ENCODE measurements at regions not wholly inside any gene's neighbourhood (a gene's known extent, or its start where the extent isn't known, plus 50 kb on each side); places are given as distances from the start of the nearest gene placed in this dataset.
"Not testable (repeated sequence)": the region's sequence is repeated elsewhere in the genome, so short reads cannot be mapped to it uniquely, and the experiment has no call there.

GRCh38 chr3:176068750-176069149, 1128.5 kb downstream of the TBL1XR1 start:
- no peak for DNase-seq (ENCODE audit: low read depth)

GRCh38 chr3:176058856-176059255, 1138.4 kb downstream of the TBL1XR1 start:
- DNase-seq (ENCODE audit: low read depth), result no peak

DNA sequence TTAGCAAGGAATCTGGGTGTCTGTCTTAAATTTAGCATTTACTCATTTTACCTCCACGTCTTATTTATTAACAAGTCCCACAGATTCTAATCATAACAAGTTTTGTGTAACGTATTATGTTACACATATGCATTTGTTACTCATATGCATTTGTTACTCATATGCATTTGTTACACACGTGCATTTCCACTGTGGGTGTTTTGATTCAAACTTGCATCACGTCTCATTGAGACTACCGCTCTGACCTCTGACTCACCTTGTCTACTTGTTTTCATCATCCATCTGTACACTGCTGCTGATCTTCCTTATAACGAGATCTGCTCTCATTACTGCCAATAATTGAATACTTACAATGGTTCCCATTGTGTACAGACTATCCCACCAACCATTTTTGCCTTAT, 1141.4 kb downstream of the TBL1XR1 start:
- no peak for DNase-seq (ENCODE audit: low read depth)

GRCh38 chr3:176051766-176052165, 1145.5 kb downstream of the TBL1XR1 start:
- DNase-seq (ENCODE audit: low read depth), result no peak

DNA sequence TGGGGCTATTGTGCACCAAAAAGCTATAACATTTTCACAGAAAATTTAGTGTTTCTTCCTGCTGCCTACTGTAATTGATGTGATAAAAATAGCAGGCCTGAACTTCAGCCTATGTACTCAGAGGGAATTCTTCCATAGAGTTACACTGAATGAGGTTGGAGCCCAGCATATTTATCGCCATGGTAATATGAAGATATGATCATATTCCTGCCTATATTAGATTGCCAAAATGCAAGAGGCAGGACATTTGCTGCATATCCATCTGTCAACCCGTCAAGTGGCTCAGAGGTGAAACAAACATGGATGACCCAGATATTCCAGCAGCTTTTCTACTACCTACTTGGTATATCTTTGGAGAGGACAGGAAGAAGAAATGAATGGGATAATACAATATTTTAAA, 1150.6 kb downstream of the TBL1XR1 start:
- DNase-seq (ENCODE audit: low read depth), result no peak

DNA sequence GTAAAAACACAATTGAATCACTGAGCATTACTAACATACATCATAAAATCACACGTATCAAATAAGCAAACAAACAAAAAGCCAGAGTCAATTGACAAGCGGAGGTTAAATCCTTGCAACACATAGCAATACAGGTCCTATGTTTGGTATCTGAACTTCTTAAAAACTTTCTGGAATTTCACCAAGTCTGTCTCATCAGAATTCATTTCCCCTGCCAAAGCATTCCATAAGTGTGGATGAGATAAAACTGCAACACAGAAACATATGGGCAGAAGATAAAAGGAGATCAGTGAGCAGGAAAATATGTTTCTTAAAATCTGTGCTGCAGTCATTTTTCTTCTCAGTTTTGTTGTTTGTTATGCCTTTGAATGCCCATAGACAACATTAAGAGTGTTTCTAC, 1155.5 kb downstream of the TBL1XR1 start:
- DNase-seq (ENCODE audit: low read depth), result no peak

DNA sequence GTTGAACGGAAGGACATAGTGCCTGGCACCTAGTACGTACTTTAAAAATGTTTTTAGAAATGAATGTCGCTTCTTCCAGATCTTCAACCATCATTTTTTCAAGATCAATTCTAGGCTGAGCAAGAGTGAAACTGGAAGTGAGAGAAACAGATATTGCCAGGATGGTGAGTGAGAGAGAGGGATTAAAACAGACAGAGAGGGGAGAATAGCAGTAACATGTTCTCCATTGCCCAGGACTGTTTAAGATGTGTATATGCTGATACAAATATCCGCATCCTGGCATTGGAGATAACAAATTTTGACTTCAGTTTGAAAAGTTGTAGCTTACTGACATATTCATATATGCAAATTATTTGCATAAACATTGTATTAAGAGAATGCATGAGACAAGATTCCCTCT, 1156.1 kb downstream of the TBL1XR1 start:
- DNase-seq (ENCODE audit: low read depth), result no peak

GRCh38 chr3:176037636-176038035, 1159.6 kb downstream of the TBL1XR1 start:
- no peak for DNase-seq (ENCODE audit: low read depth)

DNA sequence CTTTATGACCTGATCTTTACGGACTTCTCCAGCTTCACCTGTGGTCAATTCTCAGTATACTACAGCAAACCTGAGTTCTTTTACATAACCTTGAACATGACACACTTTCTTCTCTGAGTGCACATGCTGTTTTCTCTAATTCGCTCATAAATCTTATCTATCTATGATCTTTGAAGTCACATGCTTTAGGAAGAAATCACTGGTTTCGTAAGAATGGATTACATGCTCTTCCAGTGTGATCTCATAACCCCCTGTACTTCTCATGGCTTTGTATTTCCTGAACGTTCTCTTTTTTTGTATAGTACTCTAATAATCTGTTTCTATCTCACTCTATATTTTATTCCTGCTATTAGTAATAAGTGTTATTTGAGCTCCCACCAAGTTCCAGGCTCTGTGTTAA, 1165.2 kb downstream of the TBL1XR1 start:
- no peak for DNase-seq (ENCODE audit: low read depth)

GRCh38 chr3:176016203-176016602, 1157.1 kb downstream of the NAALADL2 start:
- not testable (repeated sequence) for DNase-seq (ENCODE audit: low read depth)

- not testable (repeated sequence) for DNase-seq (ENCODE audit: low read depth)
These were observed 1156.1 kb downstream of the NAALADL2 start for GRCh38 chr3:176015228-176015627.

DNA sequence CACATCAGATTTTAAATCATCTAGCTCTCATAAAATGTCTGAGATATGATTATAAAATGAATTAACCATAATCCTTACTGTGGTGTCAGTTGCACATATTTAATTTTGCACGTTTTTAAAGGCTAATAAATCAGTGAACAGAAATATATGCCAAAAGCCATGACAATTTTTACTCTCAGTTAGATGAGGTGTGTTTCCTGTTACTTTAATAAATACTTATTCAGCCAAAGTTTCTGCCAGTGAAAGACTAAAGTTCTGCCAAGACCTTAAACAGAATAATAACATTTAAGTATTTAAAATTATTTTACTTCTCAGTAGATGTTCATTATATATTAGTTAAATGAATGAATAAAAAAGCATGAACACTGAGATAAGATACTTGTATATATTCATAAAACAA, 1150.1 kb downstream of the NAALADL2 start:
- no peak for DNase-seq (ENCODE audit: low read depth)

- no peak for DNase-seq (ENCODE audit: low read depth)
These were observed 1146.4 kb downstream of the NAALADL2 start for GRCh38 chr3:176005564-176005963.

DNA sequence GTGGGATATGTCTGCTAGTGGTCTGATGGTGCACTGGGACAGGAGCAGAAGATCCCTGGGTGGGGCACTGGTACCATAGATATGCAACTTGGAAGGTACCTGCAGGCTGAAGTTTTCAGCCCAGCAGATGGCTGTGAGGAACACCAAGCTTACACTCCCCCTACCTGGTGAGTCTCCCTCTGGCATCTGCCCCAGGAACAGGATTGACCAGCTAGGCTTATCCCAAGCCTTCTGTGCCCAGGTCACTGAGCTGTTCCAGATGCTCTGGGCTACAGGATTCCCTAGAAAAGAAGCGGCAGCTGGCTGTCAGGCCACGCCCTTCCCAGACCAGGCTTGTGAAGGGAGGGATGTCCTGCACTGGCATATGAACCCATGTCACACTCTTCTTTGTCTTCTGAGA, 1130.0 kb downstream of the NAALADL2 start:
- DNase-seq (ENCODE audit: low read depth), result no peak

- DNase-seq (ENCODE audit: low read depth), result no peak
These were observed 1129.3 kb downstream of the NAALADL2 start for GRCh38 chr3:175988401-175988800.

GRCh38 chr3:175985781-175986180, 1126.6 kb downstream of the NAALADL2 start:
- DNase-seq (ENCODE audit: low read depth), result no peak

GRCh38 chr3:175983379-175983778, 1124.2 kb downstream of the NAALADL2 start:
- no peak for DNase-seq (ENCODE audit: low read depth)

DNA sequence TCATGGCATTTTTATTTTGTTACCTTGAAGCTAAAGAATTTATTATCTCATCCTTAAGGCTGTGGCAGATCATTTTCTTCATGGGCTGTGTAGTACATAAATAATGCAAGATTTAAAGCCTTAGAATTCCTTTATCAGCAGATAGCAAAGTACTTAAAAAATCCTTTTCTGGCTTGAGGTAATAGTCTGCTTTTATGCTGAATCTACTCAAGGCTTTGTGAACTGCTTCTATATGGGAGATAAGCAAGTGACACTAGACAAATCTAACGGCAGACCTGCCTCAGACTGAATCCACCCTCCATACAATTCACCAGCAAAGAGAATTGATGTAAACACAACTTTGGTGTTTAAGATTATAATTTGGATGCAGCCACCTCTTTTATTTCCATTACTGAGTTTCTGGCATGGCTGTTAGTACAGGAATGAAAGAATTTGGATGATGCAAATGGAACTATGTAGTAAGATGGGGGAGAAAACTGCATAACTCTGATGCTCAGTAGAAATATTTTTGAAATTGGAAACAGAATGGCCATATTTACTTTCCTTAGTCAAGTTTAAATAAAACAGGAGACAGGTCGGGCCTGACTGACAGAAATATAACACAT, 1121.5 kb downstream of the NAALADL2 start:
- DNase-seq (ENCODE audit: low read depth), result no peak

DNA sequence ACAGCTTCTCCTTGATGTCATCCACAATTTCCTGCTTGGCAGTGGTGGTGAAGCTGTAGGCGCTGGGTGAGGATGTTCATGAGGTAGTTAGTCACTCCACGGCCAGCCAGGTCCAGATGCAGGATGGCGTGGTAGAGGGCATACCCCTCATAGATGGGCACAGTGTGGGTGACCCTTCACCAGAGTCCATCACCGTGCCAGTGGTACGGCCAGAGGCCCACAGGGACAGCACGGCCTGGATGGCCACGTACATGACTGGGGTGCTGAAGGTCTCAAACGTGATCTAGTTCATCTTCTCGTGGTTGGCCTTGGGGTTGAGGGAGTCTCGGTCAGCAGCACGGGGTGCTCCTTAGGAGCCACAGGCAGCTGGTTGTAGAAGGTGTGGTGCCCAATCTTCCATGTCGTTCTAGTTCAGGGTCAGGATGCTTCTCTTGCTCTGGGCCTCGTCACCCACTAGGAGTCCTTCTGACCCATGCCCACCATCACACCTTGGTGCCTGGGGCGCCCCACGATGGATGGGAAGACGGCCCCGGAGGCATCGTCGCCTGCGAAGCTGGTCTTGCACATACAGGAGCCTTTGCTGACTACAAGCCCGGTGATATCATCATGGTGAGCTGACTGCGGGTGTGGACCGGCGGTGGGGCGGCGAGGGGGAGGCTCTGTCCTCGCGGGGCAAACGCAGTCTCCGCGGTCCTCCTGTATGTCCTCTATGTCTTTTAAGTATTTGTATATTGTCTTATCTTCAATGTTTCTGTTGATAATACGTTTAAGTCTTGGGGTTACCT, 1119.0 kb downstream of the NAALADL2 start:
- no peak for DNase-seq (ENCODE audit: low read depth)

- DNase-seq (ENCODE audit: low read depth), result no peak
These were observed 1110.3 kb downstream of the NAALADL2 start for GRCh38 chr3:175969456-175969855.

DNA sequence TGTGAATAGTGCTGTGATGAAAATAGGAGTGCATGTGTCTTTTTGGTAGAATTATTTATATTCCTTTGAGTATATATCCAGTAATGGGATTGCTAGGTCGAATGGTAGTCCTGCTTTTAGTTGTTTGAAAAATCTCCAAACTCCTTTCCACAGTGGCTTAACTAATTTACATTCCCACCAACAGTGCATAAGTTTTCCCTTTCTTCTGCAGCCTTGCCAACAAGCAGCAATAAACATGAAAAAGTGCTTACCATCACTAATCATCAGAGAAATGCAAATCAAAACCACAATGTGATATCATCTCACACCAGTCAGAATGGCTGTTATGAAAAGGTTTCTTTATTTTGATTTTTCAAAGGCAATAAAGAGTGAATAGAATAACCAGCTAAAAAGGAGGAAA, 1105.9 kb downstream of the NAALADL2 start:
- DNase-seq (ENCODE audit: low read depth), result no peak

DNA sequence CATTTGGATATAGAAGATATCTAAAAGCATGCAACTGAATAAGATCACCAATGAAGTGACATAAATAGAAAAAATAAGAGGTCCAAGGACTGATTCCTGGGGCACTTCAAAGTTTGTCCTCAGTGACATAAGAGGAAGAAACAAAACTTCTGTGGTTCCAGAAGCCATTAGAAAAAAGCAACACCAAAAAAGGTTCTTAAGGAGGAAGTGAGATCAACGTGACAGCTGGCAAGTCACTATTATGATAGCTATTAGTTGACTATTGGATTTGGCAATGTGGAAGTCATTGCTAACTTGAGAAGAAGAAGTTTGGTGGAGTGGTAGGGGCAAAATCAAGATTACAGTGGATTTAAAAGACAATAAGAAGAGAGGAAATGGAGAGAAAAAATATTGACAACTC, 1098.3 kb downstream of the NAALADL2 start:
- no peak for DNase-seq (ENCODE audit: low read depth)

GRCh38 chr3:175956964-175957363, 1097.8 kb downstream of the NAALADL2 start:
- no peak for DNase-seq (ENCODE audit: low read depth)
